ENCODE measurements at regions not wholly inside any gene's neighbourhood (a gene's known extent, or its start where the extent isn't known, plus 50 kb on each side); places are given as distances from the start of the nearest gene placed in this dataset.
"Not testable (repeated sequence)": the region's sequence is repeated elsewhere in the genome, so short reads cannot be mapped to it uniquely, and the experiment has no call there.

- DNase-seq (ENCODE audit: low spot score) = no peak
These were observed 1342.2 kb downstream of the PLA2G4A start for GRCh38 chr1:188170935-188171334.

GRCh38 chr1:188182063-188182462 is 1353.3 kb downstream of the PLA2G4A start:
- not testable (repeated sequence) for DNase-seq (ENCODE audit: low spot score)

GRCh38 chr1:188188317-188188716 is 1359.6 kb downstream of the PLA2G4A start:
- no peak for DNase-seq (ENCODE audit: low spot score)

- DNase-seq (ENCODE audit: low spot score) = no peak
These were observed 1366.2 kb downstream of the PLA2G4A start for GRCh38 chr1:188194916-188195315.

DNA sequence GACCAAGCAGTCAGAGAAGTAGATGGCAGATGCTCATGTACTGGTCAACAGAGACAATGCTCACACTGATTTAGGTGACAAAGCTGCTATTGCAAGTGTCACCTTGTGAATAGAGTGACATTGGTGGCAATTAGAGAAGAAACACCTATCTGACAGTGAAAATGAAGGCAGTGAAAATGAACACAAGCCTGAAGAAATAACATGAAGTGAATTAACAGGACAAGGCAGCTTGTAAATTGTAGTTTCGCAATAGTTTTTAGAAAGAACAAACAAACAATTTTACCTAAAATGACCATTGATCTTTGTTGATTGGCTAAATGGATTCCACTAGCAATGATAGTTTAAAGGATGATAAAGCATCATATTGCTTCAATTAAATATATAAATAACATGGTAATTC is 1389.5 kb downstream of the PLA2G4A start:
- no peak for DNase-seq (ENCODE audit: low spot score)

GRCh38 chr1:188220051-188220450 is 1391.3 kb downstream of the PLA2G4A start:
- DNase-seq (ENCODE audit: low spot score) = no peak

DNA sequence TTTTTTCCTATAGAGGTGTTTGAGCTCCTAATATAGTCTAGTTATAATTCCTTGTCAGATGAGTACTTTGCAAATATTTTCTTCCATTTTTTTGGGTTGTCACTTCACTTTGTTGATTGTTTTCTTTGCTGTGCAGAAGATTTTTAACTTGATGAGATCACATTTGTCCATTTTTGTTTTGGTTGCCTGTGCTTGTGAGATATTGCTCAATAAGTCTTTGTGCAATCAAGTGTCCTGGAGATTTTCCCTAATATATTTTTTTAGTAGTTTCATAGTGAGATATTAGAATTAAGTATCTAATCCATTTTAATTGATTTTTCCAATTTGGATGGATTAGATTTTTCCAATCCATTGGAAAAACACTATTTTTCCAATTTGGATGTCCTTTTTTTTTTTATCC is 1395.5 kb downstream of the PLA2G4A start:
- no peak for DNase-seq (ENCODE audit: low spot score)

DNA sequence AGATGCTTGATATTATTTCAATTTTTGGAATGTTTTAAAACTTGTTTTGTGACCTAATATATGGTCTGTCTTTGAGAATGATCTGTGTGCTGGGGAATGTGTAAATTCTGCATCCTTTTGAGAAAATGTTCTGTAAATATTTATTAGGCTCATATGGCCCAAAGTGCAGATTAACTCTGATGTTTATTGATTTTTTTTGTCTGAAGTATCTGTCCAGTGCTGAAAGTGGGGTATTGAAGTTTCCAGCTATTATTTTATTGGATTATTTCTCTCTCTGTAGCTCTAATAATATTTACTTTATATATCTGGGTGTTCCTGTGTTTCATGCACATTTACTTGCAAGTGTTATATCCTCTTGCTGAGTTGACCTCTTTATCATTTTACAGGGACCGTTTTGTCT is 1397.2 kb downstream of the PLA2G4A start:
- no peak for DNase-seq (ENCODE audit: low spot score)

- DNase-seq (ENCODE audit: low spot score) = no peak
These were observed 1399.9 kb downstream of the PLA2G4A start for GRCh38 chr1:188228623-188229022.

DNA sequence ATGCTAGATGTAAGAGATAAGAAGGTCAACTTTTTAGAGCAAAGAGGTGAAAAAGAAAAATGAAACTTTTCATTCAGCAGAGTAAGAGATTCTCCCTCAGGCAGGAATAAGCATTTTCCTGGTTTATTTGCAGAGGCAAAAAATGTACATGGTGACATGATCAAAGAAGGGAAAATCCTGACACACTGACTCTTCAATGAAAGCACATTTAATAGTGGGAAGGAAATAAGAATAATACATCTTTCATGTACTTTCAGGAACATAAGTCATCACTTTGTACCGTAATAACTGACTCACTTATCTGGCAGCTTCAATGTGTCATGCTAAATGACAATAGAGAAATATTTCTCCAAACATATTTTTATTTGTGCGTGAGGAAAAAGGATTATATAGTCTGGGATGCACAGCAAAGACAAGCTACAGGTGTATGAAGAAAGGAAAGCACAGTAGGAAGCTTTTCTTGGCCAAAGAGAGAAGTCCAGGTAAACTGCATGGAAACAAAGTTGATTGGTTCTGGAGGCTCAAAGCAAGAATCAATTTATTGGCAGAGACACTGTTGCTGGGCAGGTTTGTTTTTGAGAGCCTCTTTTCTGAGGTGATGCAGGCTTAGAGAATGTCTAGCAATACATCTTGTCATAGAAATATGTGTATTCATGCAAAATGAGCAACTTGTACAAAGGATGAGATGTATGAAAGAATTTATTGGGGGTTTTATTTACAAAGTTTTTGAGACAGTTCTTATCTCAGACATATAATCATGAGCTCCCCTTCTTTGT is 1409.0 kb downstream of the PLA2G4A start:
- DNase-seq (ENCODE audit: low spot score) = no peak

- no peak for DNase-seq (ENCODE audit: low spot score)
These were observed 1412.1 kb downstream of the PLA2G4A start for GRCh38 chr1:188240772-188241406.

GRCh38 chr1:188241629-188242028 is 1412.9 kb downstream of the PLA2G4A start:
- DNase-seq (ENCODE audit: low spot score) = no peak

- DNase-seq (ENCODE audit: low spot score) = no peak
These were observed 1414.7 kb downstream of the PLA2G4A start for GRCh38 chr1:188243456-188243855.

DNA sequence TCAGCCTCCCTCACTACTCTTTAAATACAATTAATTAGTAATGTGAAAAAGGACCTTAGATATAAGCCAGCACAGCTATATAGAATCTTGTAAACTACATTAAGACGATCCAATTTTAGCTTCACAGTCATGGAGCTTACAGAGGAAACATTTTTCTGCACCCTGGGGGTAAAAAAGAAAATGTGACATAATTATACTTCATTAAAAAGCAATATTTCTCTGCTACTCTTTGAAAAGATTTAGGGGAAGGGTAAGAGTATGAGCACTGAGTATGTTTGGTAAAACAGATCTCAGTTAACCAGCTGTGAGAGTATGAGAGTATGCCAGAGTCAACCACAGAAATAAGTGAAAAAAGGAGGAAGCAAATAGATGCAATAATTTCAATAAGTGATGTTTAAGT is 1415.9 kb downstream of the PLA2G4A start:
- DNase-seq (ENCODE audit: low spot score) = no peak

DNA sequence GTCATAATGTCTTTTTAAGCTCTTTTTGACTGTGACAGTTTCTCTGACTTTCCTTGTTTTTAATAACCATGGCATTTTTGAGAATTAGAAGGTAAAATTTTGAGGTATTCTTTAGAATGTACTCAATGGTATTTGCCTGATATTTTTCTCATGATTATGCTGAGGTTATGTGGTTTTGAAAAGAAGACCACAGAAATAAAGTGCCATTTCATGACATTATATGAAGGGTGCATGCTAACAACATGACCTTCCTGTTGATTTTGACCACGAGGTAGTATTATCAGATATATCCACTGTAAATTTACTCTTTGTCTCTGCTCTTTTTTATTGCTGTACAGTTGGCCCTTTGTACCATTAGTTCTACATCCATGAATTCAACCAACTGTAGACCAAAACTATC is 1418.5 kb downstream of the PLA2G4A start:
- DNase-seq (ENCODE audit: low spot score) = no peak

DNA sequence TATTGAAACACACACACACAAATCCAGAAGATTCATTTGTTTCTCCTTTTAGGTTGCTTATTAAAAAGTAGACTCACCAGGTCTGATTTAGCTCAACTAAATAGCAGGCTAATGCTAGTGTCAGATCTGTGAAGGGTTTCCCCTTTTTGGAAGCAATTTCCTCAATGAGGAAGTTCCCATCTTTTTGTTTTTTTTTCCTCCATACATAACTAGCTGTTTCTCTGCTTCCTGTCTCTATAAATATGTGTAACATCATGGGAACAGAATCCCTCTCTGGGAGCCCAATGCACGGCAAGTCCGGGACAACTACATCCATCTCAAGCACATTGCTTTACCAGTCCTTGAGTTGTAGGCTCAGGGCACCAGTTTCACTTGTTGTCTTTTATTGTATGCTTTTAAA is 1421.1 kb downstream of the PLA2G4A start:
- DNase-seq (ENCODE audit: low spot score) = no peak

- no peak for DNase-seq (ENCODE audit: low spot score)
These were observed 1422.3 kb downstream of the PLA2G4A start for GRCh38 chr1:188251036-188251435.

GRCh38 chr1:188261849-188262248 is 1433.1 kb downstream of the PLA2G4A start:
- DNase-seq (ENCODE audit: low spot score) = no peak

DNA sequence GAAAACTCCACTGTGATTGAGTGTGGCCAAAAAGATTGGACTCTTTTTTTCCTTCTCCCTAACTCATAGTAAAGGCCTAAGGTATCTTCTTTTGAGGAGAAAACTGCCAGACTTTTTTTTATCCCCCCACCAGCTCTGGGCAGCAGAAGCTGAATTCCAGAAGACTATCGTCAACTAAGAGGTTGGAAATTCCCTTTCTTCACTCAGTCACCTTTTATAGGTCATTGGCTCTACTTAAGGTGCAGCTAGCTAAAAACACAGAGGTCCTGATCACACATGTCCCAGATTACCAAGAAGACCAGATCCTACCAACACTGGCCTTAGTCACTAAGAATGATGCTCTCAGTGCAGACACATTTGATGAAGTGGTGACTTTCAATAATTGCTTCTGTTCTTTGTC is 1441.2 kb downstream of the PLA2G4A start:
- no peak for DNase-seq (ENCODE audit: low spot score)

GRCh38 chr1:188270497-188270896 is 1441.7 kb downstream of the PLA2G4A start:
- DNase-seq (ENCODE audit: low spot score) = no peak

GRCh38 chr1:188277771-188278170 is 1449.0 kb downstream of the PLA2G4A start:
- DNase-seq (ENCODE audit: low spot score) = no peak

DNA sequence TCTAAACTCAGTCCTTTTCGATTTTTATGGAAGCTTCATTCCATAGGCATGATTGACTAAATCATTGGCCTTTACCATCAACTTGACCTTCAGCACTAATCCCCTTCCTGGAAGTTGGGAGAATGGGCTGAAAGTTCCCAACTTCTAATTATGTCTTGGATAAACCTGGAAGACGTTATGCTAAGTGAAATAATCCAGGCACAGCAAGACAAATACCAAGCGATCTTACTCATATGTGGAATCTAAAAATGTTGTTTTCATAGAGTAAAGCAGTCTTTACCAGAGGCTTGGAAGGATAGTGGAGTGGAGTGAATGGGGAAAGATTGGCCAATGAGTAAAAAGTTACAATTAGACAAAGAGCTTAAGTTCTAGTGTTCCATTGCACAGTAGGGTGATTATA is 1453.2 kb downstream of the PLA2G4A start:
- no peak for DNase-seq (ENCODE audit: low spot score)

- DNase-seq (ENCODE audit: low spot score) = no peak
These were observed 1466.4 kb downstream of the PLA2G4A start for GRCh38 chr1:188295157-188295556.

GRCh38 chr1:188302746-188303145 is 1474.0 kb downstream of the PLA2G4A start:
- DNase-seq (ENCODE audit: low spot score) = no peak

Measured in LoVo (cell line).